KMS-11 (cell line): ENCODE measurements at regions not wholly inside any gene's neighbourhood (a gene's known extent, or its start where the extent isn't known, plus 50 kb on each side); places are given as distances from the start of the nearest gene placed in this dataset.

ENCODE experiments used
- H2AFZ ChIP-seq: fragments of 200-600 bp; sonication (generic); 2 replicates; pipeline ENCODE4 v1.6.1; 2016; ENCODE audit warnings: antibody characterized with exemption, mixed run types, low read depth
- H3K27ac ChIP-seq: fragments of 200-600 bp; sonication (generic); 2 replicates; pipeline ENCODE4 v1.6.1; 2016; ENCODE audit warnings: mild to moderate bottlenecking, mixed run types
- H3K27me3 ChIP-seq: fragments of 200-600 bp; sonication (generic); 2 replicates; pipeline ENCODE4 v1.6.1; 2017; ENCODE audit warnings: mild to moderate bottlenecking, low read depth, mixed run types, moderate library complexity; ENCODE audit not compliant: insufficient read depth
- H3K36me3 ChIP-seq: fragments of 200-600 bp; sonication (generic); 2 replicates; pipeline ENCODE4 v1.6.1; 2017; ENCODE audit warnings: mild to moderate bottlenecking, mixed run types; ENCODE audit not compliant: insufficient read depth
- H3K4me1 ChIP-seq: fragments of 200-600 bp; sonication (generic); 2 replicates; pipeline ENCODE4 v1.6.1; 2016; ENCODE audit warnings: mild to moderate bottlenecking, low read depth, mixed run types; ENCODE audit not compliant: poor library complexity, severe bottlenecking
- H3K4me2 ChIP-seq: fragments of 200-600 bp; sonication (generic); 2 replicates; pipeline ENCODE4 v1.7.0; 2016; ENCODE audit warnings: mild to moderate bottlenecking, mixed run types
- H3K4me3 ChIP-seq: fragments of 200-600 bp; sonication (generic); IDR thresholded peaks from 2 replicates; pipeline ENCODE4 v1.6.1; 2017; ENCODE audit warnings: low read depth, low read length, mixed read lengths; ENCODE audit not compliant: insufficient read depth
- H3K79me2 ChIP-seq: fragments of 200-600 bp; sonication (generic); 2 replicates; pipeline ENCODE4 v1.6.1; 2016; ENCODE audit warnings: low read depth, mixed run types; ENCODE audit not compliant: insufficient read depth
- H3K9ac ChIP-seq: fragments of 200-600 bp; sonication (generic); 2 replicates; pipeline ENCODE4 v1.6.1; 2016; ENCODE audit warnings: mild to moderate bottlenecking, mixed run types
- H4K20me1 ChIP-seq: fragments of 200-600 bp; sonication (generic); 2 replicates; pipeline ENCODE4 v1.6.1; 2016; ENCODE audit warnings: mild to moderate bottlenecking, mixed run types; ENCODE audit not compliant: insufficient read depth
- TF ChIP-seq, protein P1 (sequence below): fragments of 200-600 bp; sonication (generic); conservative IDR thresholded peaks from 2 replicates; pipeline ENCODE4 v1.6.1; 2017; ENCODE audit warnings: low read depth, mild to moderate bottlenecking, antibody characterized with exemption, low read length, moderate library complexity, mixed read lengths

DNA sequence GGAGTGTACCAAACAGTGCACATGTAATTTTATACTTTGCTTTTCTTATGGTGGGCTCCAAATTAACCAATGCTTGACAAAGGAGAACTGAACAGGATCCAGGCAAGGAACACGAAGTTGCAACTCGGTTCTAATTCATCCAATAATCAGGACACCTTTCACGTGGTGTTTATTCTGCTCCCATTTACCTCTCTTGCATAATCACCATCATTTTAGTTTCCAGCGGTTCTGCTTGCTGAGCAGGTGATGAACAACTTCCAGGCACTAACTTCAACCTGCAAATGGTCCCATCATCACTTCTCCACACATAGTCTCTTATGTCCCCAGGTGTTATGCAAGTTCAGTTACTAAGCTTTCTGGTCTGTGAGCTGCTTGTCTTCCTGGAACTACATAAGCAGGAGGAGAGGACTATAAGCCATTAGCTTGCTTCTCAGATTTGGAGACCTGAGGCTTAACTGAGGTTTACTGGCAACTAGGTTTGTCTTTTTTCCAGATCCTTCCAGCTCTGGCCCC is 326.8 kb upstream of the SLC30A5 start:
- no peak overlapping the region for H3K4me3 ChIP-seq
- H3K4me1 ChIP-seq: no peaks in the 10 kb centered on the region
- TF ChIP-seq, protein P1, sequence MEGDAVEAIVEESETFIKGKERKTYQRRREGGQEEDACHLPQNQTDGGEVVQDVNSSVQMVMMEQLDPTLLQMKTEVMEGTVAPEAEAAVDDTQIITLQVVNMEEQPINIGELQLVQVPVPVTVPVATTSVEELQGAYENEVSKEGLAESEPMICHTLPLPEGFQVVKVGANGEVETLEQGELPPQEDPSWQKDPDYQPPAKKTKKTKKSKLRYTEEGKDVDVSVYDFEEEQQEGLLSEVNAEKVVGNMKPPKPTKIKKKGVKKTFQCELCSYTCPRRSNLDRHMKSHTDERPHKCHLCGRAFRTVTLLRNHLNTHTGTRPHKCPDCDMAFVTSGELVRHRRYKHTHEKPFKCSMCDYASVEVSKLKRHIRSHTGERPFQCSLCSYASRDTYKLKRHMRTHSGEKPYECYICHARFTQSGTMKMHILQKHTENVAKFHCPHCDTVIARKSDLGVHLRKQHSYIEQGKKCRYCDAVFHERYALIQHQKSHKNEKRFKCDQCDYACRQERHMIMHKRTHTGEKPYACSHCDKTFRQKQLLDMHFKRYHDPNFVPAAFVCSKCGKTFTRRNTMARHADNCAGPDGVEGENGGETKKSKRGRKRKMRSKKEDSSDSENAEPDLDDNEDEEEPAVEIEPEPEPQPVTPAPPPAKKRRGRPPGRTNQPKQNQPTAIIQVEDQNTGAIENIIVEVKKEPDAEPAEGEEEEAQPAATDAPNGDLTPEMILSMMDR: no peak
- no peak overlapping the region for H3K9ac ChIP-seq
- no peak overlapping the region for H3K4me2 ChIP-seq
- H2AFZ ChIP-seq: no peak overlapping the region
- no peaks in the 10 kb centered on the region for H3K79me2 ChIP-seq
- no peaks in the 10 kb centered on the region for H3K27me3 ChIP-seq
- no peaks in the 10 kb centered on the region for H3K36me3 ChIP-seq
- no peaks in the 10 kb centered on the region for H4K20me1 ChIP-seq
- no peak overlapping the region for H3K27ac ChIP-seq

DNA sequence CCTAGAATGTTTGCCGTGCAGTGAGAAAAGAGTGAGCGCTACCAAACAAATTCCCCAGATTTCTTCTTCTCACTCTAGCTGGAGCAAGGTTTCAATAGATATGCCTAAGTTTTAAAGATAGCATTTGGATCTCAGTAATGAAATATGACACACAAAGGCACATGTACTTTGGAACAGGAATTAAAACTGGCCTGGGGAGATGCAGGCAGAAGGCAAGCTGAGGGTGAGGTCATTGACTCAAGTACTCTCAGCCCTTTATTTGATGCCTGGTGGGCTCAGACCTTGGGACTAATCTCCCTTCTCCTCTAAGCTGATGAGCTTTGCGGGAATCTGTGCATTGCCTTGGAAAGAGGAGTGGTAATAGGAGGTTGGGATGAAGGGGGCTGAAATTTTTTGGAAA is 323.3 kb upstream of the SLC30A5 start:
- no peaks in the 10 kb centered on the region for H3K36me3 ChIP-seq
- no peaks in the 10 kb centered on the region for H3K27me3 ChIP-seq
- H3K79me2 ChIP-seq: no peaks in the 10 kb centered on the region
- no peaks in the 10 kb centered on the region for H4K20me1 ChIP-seq
- H2AFZ ChIP-seq: no peak overlapping the region
- TF ChIP-seq, protein P1: no peak
- H3K9ac ChIP-seq: no peak overlapping the region
- no peak overlapping the region for H3K4me3 ChIP-seq
- H3K4me2 ChIP-seq: no peak overlapping the region
- no peaks in the 10 kb centered on the region for H3K4me1 ChIP-seq
- H3K27ac ChIP-seq: no peak overlapping the region

DNA sequence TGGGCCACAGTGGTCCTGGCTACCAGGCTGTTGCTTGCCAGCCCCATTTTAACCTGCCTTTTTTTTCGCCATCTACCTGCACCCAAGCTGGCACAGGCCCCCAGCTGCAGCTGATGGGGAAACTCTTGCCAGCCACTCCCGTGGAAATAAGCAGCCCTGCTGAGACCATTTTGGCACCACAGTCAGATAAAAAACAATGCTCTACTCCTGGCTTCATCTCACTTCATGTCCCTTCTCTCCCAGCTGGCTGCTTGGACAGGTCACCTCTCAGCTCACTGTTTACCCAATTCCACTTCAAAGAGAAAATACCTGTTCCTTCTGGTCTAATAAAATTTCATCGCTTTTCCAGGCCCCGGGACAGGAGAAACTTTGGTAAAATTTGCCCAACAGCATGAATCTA is 322.6 kb upstream of the SLC30A5 start:
- H2AFZ ChIP-seq: no peak overlapping the region
- no peak overlapping the region for H3K4me3 ChIP-seq
- H3K36me3 ChIP-seq: no peaks in the 10 kb centered on the region
- no peaks in the 10 kb centered on the region for H3K79me2 ChIP-seq
- no peaks in the 10 kb centered on the region for H4K20me1 ChIP-seq
- H3K4me2 ChIP-seq: no peak overlapping the region
- H3K9ac ChIP-seq: no peak overlapping the region
- no peaks in the 10 kb centered on the region for H3K27me3 ChIP-seq
- H3K27ac ChIP-seq: no peak overlapping the region
- TF ChIP-seq, protein P1: no peak
- H3K4me1 ChIP-seq: no peaks in the 10 kb centered on the region

DNA sequence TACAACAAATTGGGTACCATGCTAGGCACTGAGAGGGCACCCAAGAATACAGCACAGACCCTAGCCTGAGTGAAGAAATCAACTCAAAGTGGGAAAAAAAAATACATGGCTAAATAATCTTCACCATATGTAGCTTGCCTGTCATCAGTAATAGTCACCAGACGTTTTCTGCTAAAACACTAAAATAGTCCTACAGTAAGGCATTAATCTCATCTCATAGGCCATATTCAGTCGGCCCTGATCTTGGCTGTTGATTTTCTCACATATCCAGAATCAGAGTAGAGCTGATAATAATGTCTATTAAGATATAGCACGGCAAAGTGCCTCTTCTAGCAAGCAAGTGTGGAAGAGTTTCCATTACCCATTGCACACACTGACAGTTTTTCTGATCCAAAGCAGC is 322.1 kb upstream of the SLC30A5 start:
- H3K27ac ChIP-seq: no peak overlapping the region
- H2AFZ ChIP-seq: no peak overlapping the region
- no peaks in the 10 kb centered on the region for H3K36me3 ChIP-seq
- H3K27me3 ChIP-seq: no peaks in the 10 kb centered on the region
- H3K4me2 ChIP-seq: no peak overlapping the region
- H3K79me2 ChIP-seq: no peaks in the 10 kb centered on the region
- TF ChIP-seq, protein P1: no peak
- no peaks in the 10 kb centered on the region for H4K20me1 ChIP-seq
- H3K9ac ChIP-seq: no peak overlapping the region
- peaks cover under 1% of the 10 kb centered on the region for H3K4me1 ChIP-seq
- H3K4me3 ChIP-seq: no peak overlapping the region

DNA sequence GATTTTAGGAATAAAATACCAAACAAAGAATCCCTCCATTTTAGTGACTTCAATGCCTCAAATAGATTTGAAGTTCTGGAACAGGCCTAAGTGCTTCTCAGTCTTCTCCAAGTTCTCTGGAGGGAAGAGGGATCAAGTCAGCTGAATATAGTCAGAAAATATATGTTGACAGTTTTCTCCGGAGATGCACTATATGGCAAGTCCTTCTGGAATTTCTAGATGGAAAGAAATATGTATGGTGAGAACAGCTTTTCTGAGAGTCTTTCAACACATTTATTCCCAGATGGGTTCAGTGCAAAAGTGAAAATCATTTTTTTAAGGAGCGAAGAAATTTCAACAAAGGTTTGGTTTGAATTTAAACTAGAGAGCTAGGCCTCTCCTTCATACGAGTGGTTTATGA is 317.4 kb upstream of the SLC30A5 start:
- H3K79me2 ChIP-seq: no peaks in the 10 kb centered on the region
- no peak overlapping the region for H3K4me3 ChIP-seq
- H4K20me1 ChIP-seq: no peaks in the 10 kb centered on the region
- TF ChIP-seq, protein P1: no peak
- H3K27ac ChIP-seq: no peak overlapping the region
- H3K4me2 ChIP-seq: no peak overlapping the region
- peaks cover 36% of the 10 kb centered on the region for H3K4me1 ChIP-seq
- no peaks in the 10 kb centered on the region for H3K27me3 ChIP-seq
- H3K9ac ChIP-seq: no peak overlapping the region
- H2AFZ ChIP-seq: no peak overlapping the region
- no peaks in the 10 kb centered on the region for H3K36me3 ChIP-seq
